ENCODE measurements at regions not wholly inside any gene's neighbourhood (a gene's known extent, or its start where the extent isn't known, plus 50 kb on each side); places are given as distances from the start of the nearest gene placed in this dataset.
"Not testable (repeated sequence)": the region's sequence is repeated elsewhere in the genome, so short reads cannot be mapped to it uniquely, and the experiment has no call there.

DNA sequence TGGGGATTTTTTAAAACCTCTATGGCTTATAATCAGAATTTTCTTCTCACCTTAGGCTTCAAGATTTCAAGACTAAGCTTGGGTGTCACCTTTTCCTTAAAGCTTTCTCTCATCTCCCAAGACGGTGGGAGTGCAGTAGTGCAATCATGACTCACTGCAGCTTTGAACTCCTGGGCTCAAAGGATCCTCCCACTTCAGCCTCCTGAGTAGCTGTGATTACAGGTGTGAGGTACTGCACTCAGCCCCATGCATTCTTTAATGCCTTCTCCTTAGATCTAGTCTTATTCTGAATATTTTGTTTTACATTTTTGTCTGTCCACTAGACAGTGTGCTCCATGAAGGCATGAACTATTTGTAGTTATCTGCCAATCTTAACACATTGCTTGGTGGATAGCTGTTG is 55.7 kb upstream of the FAT3 start:
- intact Hi-C loops (cut with DNase I) = no loop called here
- DNase-seq (ENCODE audit: missing footprints) (no peak), ATAC-seq (no peak)

DNA sequence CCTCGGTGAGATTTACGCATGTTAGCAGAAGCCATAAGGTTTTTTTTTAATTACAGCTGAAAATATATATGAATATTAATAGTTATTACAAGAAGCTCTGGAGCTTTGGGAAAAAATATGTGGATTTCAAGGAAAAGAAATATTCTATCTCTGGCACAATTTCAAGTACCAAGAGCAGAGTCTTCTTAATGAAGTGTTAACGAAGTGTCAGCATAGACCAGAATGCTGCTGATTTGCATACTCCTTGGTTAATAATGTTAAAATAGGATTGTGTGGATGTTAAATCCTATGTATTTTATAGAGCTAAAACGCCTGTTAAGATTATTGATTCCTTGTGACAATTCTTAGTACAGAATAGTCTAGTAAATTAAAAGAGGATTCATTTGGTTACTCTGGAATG is 57.0 kb upstream of the FAT3 start:
- no peak for ATAC-seq
- intact Hi-C loops (cut with DNase I) = no loop called here
- no peak for DNase-seq (ENCODE audit: missing footprints)

DNA sequence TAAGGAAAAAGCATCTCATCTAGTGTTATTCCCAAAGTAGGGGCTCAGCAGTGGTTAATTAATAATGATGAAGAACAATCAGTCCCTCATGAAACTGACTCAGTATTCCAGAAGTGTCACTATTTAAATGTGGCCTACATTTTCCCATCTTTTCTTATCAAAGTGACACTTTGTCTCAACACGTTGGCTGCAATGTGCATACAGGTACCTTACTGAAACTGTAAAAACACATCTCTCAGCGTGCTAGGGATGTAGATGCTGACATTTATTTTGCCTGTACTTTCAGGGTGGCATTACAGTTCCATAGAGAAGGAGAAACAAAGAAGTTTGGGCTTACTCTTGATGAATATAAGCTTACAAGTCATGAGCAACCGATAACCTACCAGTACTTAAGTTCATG is 58.3 kb upstream of the FAT3 start:
- intact Hi-C loops (cut with DNase I) = no loop called here

DNA sequence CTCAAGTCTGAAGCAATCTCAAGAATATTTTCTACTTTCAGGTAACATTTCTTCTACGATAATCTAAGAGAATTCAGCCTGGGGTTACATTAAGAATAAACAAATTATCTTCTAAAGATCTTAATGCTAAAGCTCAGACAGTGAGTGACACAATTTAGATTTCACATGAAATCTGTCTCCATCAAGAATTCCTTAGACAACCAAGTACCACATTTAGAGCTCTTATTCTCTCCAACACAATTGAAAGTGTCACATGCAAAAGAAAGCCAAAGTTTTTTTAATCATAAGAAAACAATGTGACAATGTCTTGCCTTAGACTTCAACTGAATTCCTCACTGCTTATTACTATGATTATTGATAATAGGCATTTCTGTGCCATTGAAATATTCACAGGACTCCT is 60.7 kb upstream of the FAT3 start:
- DNase-seq (ENCODE audit: missing footprints) = no peak

More for the DNA sequence above, 58.3 kb upstream of the FAT3 start:
- DNase-seq (ENCODE audit: missing footprints) (no peak), ATAC-seq (no peak)

DNA sequence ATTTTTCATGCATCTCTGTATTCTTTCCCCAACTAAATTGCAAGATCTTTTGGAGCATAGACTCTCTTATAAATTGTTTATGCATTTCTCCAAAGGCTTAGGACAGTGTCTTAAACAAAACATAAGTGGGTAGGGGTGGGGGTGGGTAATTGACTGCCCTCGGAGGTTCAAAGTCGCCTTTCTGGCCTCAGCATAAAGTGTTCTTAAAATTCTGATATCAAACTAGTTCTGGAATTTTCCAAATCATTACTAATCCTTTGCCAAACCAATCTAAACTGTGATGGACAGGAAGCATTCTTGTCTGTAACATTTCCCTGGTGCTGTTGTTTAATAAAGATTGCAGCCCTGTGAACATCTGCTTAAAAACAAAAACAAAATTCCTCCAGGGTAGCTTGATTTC is 61.8 kb upstream of the FAT3 start:
- ATAC-seq = no peak
- intact Hi-C loops (cut with DNase I) = no loop called here
- DNase-seq (ENCODE audit: missing footprints) = no peak

More for the DNA sequence above, 60.7 kb upstream of the FAT3 start:
- intact Hi-C loops (cut with DNase I) = no loop called here
- ATAC-seq = no peak

- DNase-seq (ENCODE audit: missing footprints) (no peak), ATAC-seq (no peak)
- intact Hi-C loops (cut with DNase I) = no loop called here
These were observed 64.7 kb upstream of the FAT3 start for GRCh38 chr11:92159931-92160330.

DNA sequence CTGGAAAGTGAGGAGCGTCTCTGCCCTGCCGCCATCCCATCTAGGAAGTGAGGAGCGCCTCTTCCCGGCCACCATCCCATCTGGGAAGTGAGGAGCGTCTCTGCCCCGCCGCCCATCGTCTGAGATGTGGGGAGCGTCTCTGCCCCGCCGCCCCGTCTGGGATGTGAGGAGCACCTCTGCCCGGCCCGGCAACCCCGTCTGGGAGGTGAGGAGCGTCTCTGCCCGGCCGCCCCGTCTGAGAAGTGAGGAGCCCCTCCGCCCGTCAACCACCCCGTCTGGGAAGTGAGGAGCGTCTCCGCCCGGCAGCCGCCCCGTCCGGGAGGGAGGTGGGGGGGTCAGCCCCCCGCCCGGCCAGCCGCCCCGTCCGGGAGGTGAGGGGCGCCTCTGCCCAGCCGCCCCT is 67.2 kb upstream of the FAT3 start:
- intact Hi-C loops (cut with DNase I); DNase-seq (ENCODE audit: missing footprints); ATAC-seq: not testable (repeated sequence)

- intact Hi-C loops (cut with DNase I) = no loop called here
- DNase-seq (ENCODE audit: missing footprints) = no peak
- no peak for ATAC-seq
These were observed 70.0 kb upstream of the FAT3 start for GRCh38 chr11:92154611-92155010.

DNA sequence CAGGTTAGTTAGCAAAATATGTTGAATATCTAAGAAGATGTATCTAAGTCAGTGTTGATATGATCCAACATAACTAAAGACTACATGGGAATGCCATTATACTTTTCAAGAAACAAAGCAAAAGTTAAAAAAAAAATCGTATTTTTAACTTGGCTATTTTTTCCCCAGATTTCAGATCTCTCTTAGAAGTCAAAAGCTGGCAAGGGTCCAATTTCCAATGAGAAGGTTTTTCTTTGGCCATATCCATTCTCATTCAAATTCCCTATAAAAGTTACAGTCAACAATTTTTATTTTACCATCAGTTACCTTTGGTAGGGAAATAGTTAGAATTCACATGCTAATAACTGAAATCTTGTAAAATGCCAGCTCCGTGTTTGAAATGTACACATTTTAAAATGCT is 70.5 kb upstream of the FAT3 start:
- intact Hi-C loops (cut with DNase I) = no loop called here
- no peak for DNase-seq (ENCODE audit: missing footprints)
- no peak for ATAC-seq

DNA sequence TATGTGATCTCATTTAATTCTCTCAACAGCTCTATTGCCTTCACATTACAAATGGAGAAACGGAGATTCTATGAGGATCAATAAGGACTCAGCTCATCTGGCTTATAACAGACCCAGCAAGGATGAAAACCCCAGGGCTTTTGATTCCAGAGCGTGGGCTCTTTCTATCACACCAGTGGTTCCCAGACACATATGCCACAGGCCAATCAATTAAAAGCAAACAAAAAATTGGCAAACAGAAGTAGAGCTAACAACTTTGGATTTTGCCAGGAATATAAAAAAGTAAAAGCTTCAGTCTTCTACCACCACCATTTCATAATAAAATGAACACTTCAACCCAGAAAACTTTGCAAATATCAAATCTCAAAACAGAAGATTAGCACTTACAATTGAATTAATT is 71.1 kb upstream of the FAT3 start:
- DNase-seq (ENCODE audit: missing footprints) (no peak), ATAC-seq (no peak)
- intact Hi-C loops (cut with DNase I) = no loop called here

DNA sequence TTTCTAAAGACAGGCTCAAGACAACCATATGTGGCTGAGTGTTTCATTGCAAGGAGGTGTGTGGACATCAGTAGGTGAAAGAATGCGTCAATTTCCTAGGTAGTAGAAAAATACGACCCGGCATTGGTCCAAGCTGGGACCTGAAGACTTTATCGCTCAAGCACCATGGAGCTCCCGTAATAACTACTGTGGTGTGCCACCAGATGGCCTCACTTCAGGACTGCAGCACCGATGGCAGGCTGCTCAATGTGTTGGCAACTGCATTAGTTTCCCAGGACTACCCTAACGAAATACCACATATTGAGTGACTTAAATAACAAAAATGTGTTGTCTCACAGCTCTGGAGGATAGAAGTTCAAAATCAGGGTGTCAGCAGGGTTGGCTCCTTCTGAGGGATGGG is 72.4 kb upstream of the FAT3 start:
- ATAC-seq = no peak

GRCh38 chr11:92149996-92150395 is 74.6 kb upstream of the FAT3 start:
- no peak for DNase-seq (ENCODE audit: missing footprints)
- intact Hi-C loops (cut with DNase I) = no loop called here
- no peak for ATAC-seq

More for the DNA sequence above, 72.4 kb upstream of the FAT3 start:
- intact Hi-C loops (cut with DNase I) = no loop called here
- DNase-seq (ENCODE audit: missing footprints) = no peak

DNA sequence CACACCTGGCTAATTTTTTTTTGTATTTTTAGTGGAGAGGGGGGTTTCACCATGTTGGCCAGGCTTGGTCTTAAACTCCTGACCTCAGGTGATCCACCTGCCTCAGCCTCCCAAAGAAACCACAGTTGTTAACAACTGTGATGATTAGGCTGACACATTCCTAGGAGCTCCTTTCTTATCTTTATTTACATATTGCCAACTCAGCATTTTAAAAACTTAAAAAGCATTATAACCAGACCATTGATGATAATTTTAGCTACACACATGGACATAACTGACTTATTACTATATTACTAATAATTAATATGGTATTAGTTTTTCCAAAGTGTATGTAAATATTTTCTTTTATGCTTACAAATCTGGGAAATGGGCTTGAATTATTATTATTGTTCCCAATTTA is 82.9 kb upstream of the FAT3 start:
- ATAC-seq = no peak
- DNase-seq (ENCODE audit: missing footprints) = no peak
- intact Hi-C loops (cut with DNase I) = no loop called here

DNA sequence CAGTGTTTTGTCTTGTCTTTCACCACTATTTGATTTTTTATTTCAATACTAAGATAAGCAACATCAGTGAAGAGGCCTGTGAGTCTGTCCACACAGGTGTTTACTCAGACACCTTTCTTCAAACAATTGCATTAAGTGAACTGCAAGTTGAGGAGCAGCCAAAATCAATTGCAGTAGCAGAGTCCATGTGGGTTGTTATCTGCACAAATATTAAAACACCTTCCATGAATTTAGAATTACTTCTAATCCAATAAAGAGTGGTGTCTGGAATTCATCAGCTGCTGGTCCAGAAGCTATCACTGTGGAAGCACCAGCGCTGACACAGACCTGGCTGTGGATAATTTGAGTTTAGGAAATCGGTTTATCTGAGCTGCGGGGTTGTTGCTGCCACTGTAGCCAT is 83.5 kb upstream of the FAT3 start:
- ATAC-seq = no peak

GRCh38 chr11:92140021-92140420 is 84.6 kb upstream of the FAT3 start:
- no peak for DNase-seq (ENCODE audit: missing footprints)
- intact Hi-C loops (cut with DNase I) = no loop called here
- ATAC-seq = no peak

More for the DNA sequence above, 83.5 kb upstream of the FAT3 start:
- DNase-seq (ENCODE audit: missing footprints) = no peak
- intact Hi-C loops (cut with DNase I) = no loop called here

DNA sequence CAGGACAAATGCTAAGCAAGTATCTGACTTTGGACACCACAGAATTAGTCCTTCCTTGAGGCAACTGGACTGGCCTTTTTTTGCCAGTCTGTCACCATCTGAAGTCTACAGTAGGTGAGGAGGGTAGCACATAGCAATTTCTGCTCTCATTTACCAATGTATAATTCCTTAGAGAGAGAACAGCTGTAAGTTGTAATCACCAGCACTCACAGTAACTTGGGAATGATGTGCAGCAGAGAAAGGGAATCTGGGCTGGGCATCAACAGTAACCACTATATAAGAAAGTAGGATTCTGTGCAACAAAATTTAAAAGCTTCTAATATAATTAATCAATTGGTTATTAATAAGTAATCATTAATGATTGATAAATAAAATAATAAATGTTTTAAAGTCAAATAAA is 86.3 kb upstream of the FAT3 start:
- ATAC-seq = no peak
- intact Hi-C loops (cut with DNase I) = no loop called here

GRCh38 chr11:92137747-92138146 is 86.9 kb upstream of the FAT3 start:
- no peak for DNase-seq (ENCODE audit: missing footprints)
- ATAC-seq = no peak
- intact Hi-C loops (cut with DNase I) = no loop called here

More for the DNA sequence above, 86.3 kb upstream of the FAT3 start:
- DNase-seq (ENCODE audit: missing footprints) = no peak

DNA sequence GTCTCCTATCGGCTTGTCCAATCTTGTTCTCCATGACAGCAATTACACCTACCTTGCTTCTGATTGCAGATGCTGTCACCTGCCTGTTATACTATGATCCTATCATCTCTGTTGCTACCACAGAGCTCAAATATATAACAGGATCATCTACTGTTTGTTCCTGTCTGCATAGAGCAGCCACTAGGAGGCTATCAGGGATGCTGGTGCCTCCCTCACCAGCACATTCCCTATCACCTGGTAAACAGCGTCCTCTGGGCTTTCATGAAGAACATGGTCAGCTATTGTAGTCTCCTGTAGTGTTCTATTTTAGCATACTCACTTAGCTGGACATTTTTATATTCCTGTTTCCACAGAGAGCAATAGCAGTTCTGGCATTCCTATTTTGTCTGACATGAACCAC is 87.8 kb upstream of the FAT3 start:
- ATAC-seq = no peak
- intact Hi-C loops (cut with DNase I) = no loop called here
- DNase-seq (ENCODE audit: missing footprints) = no peak

DNA sequence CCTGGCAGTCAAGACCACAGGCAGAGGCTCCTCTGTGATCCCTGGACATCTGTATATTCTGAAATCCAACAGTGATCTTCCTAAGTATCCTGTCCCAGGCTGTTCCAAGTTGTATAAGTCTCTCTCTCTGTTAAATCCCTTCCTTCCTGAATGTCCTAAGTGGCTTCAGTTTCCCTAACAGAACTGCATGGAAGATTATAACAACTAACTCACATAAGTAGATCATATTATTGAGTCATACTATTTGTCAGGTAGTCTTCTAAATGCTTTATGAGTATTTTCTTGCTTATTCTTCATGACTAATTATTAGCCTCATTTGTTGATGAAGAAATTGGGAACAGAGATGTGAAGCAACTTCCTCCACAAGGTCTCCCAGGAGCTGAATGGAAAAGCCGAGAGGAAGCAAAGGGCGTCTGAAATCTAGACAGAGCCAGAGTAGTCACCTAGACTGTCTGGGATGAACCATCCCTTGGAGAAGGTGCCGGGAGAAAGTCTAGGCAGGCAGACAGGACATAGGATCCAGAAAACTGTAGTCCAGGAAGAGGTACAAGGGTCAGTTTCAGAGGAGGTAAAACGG is 93.2 kb upstream of the FAT3 start:
- ATAC-seq = no peak
- no peak for DNase-seq (ENCODE audit: missing footprints)
- intact Hi-C loops (cut with DNase I) = no loop called here

DNA sequence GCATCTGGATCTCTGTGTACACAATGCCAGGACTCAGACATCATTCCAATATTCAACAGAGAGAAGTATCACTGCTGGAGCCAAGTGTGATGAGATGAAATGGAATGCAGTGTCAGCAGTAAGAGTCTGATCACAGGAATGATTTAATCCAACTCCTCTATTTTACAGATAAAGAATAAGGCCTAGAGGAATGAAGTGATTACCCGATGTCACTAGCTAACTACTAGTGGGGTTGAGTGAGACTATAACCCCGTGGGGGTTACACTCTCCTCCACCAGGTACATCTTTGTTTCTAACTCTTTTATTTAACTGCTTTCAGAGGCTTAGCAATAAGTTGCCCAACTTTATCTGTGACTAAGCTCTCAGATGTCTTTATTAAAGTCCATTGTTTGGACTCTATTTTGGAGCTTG is 94.2 kb upstream of the FAT3 start:
- intact Hi-C loops (cut with DNase I) = no loop called here
- ATAC-seq (no peak), DNase-seq (ENCODE audit: missing footprints) (no peak)

DNA sequence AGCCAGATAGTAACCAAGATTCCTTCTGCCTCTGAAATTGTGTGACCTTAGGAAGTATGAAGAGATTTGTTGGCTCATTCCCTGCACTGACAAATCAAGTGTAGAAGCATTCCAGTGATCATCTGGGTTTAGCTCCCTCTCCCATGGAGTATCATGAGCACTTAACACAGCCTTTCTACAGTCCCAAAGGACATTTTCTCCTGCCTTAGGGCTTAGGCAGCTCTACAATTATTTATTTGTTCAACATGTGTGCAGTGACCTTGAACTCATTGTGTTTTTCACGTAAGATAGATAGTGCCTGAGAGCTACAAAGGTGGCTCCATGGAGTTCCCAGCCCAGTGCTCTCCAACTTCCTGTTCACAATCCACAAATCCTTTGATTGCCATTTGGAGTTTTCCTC is 94.8 kb upstream of the FAT3 start:
- intact Hi-C loops (cut with DNase I) = no loop called here
- DNase-seq (ENCODE audit: missing footprints) (no peak), ATAC-seq (no peak)

DNA sequence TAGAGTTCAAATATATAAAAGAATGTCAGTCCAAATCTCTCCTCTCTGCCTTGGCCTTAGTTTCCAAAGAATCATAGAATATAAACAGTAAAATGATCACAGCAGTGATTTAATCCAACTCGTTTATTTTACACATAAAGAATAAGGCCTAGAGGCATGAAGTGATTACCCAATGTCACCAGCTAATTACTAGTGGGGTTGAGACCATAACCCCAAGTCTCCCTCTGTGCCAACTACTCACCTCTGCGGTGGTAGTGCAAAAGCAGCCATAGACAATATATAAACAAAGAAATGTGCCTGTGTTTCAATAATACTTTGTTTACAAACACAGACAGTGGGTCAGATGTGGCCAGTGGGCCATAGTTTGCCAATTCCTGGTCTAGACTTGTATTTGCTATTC is 96.6 kb upstream of the FAT3 start:
- no peak for DNase-seq (ENCODE audit: missing footprints)
- intact Hi-C loops (cut with DNase I) = no loop called here
- no peak for ATAC-seq
